ENCODE measurements at regions not wholly inside any gene's neighbourhood (a gene's known extent, or its start where the extent isn't known, plus 50 kb on each side); places are given as distances from the start of the nearest gene placed in this dataset.

- TF ChIP-seq GATA2 (IDR thresholded peaks at IDR 0.05; ENCODE audit: low read depth, low read length): no peak
- no peak for TF ChIP-seq GATA3 (IDR thresholded peaks at IDR 0.05; ENCODE audit: low read depth, low read length)
Observed at GRCh38 chr10:9656386-9656785, 1361.3 kb upstream of the CELF2 start.

Data from SH-SY5Y (cell line).